Keratinocyte (primary cell): ENCODE measurements at regions not wholly inside any gene's neighbourhood (a gene's known extent, or its start where the extent isn't known, plus 50 kb on each side); places are given as distances from the start of the nearest gene placed in this dataset.

Source experiments
- DNase-seq: peaks from one replicate; pipeline ENCODE4 v3.0.0-alpha.2; 2011; ENCODE audit warnings: low read depth, missing footprints, low spot score
- FAIRE-seq: peaks from 2 replicates; lab custom pipeline; 2011; peaks lifted over from hg19 to GRCh38; lab: Jason Lieb, UNC
- H2AFZ ChIP-seq: 2 replicates; pipeline ENCODE4 v1.6.0; 2012; ENCODE audit warnings: low read length, control low read depth, inconsistent platforms; ENCODE audit not compliant: control insufficient read depth
- H3K27ac ChIP-seq: 2 replicates; pipeline ENCODE4 v1.5.1; 2011; ENCODE audit warnings: low read length; ENCODE audit not compliant: control insufficient read depth, insufficient read depth
- H3K27me3 ChIP-seq: 3 replicates; pipeline ENCODE4 v1.6.0; 2011; ENCODE audit warnings: low read length; ENCODE audit not compliant: control insufficient read depth, insufficient read depth; ENCODE audit errors: extremely low read depth
- H3K36me3 ChIP-seq, 2 experiments: 2 replicates in 1 of 2; 3 replicates in 1 of 2; pipeline ENCODE4 v1.5.1; 2011; ENCODE audit warnings: low read length in 2 of 2, mild to moderate bottlenecking in 1 of 2; ENCODE audit not compliant: control insufficient read depth in 2 of 2, insufficient read depth in 2 of 2; ENCODE audit errors: extremely low read depth in 1 of 2
- H3K4me1 ChIP-seq: 3 replicates; pipeline ENCODE4 v1.5.1; 2011; ENCODE audit warnings: low read length; ENCODE audit not compliant: control insufficient read depth, insufficient read depth; ENCODE audit errors: extremely low read depth
- H3K4me2 ChIP-seq: 3 replicates; pipeline ENCODE4 v1.6.0; 2011; ENCODE audit warnings: low read depth, low read length; ENCODE audit not compliant: control insufficient read depth, insufficient read depth; ENCODE audit errors: extremely low read depth
- H3K4me3 ChIP-seq, 3 experiments: fragments of 200-600 bp in 1 of 3; sonication (generic) in 1 of 3; 2 replicates in 2 of 3; 3 replicates in 1 of 3; pipeline ENCODE4 v1.5.1; 2011 to 2016; ENCODE audit warnings: low read length in 3 of 3, mild to moderate bottlenecking in 3 of 3, control low read depth in 2 of 3, inconsistent platforms in 1 of 3, low read depth in 1 of 3, mixed read lengths in 1 of 3, mixed run types in 1 of 3, moderate library complexity in 1 of 3; ENCODE audit not compliant: control insufficient read depth in 2 of 3, insufficient read depth in 2 of 3; ENCODE audit errors: extremely low read depth in 1 of 3
- H3K79me2 ChIP-seq: 2 replicates; pipeline ENCODE4 v1.6.0; 2012; ENCODE audit warnings: low read length; ENCODE audit not compliant: control insufficient read depth, insufficient read depth
- H3K9ac ChIP-seq: 3 replicates; pipeline ENCODE4 v1.6.0; 2011; ENCODE audit warnings: low read length; ENCODE audit not compliant: control insufficient read depth, insufficient read depth; ENCODE audit errors: extremely low read depth
- H3K9me1 ChIP-seq: 3 replicates; pipeline ENCODE4 v1.6.0; 2011; ENCODE audit warnings: low read length; ENCODE audit not compliant: control insufficient read depth, insufficient read depth; ENCODE audit errors: extremely low read depth
- H3K9me3 ChIP-seq: 2 replicates; pipeline ENCODE4 v1.5.1; 2012; ENCODE audit warnings: low read depth, low read length; ENCODE audit not compliant: control insufficient read depth
- H4K20me1 ChIP-seq: 3 replicates; pipeline ENCODE4 v1.6.0; 2011; ENCODE audit warnings: low read length; ENCODE audit not compliant: control insufficient read depth, insufficient read depth; ENCODE audit errors: extremely low read depth
- EZH2 ChIP-seq: IDR thresholded peaks from one replicate; pipeline ENCODE4 v1.6.1; 2012; ENCODE audit warnings: inconsistent platforms, mild to moderate bottlenecking, low read length, moderate library complexity
- dilution Hi-C: fragments of 300-500 bp; cut with MboI; formaldehyde crosslinking; loops from one replicate; pipeline ENCODE4 v1.7.0; 2020; ENCODE audit warnings: low sequenced_read_pairs; ENCODE audit not compliant: extremely low pct_ligation_motif_present
- TF ChIP-seq, protein P1 (sequence below), 3 experiments: IDR thresholded peaks in 1 of 3; conservative IDR thresholded peaks in 1 of 3; optimal IDR thresholded peaks in 1 of 3; 2 replicates in 2 of 3; 3 replicates in 1 of 3; pipeline versions ENCODE3 to v1.5.1; 2011; ENCODE audit warnings: low read length in 3 of 3, mild to moderate bottlenecking in 3 of 3, moderate library complexity in 2 of 3, control low read depth in 1 of 3, inconsistent platforms in 1 of 3; ENCODE audit not compliant: insufficient read depth in 2 of 3; ENCODE audit errors: extremely low read depth in 1 of 3

DNA sequence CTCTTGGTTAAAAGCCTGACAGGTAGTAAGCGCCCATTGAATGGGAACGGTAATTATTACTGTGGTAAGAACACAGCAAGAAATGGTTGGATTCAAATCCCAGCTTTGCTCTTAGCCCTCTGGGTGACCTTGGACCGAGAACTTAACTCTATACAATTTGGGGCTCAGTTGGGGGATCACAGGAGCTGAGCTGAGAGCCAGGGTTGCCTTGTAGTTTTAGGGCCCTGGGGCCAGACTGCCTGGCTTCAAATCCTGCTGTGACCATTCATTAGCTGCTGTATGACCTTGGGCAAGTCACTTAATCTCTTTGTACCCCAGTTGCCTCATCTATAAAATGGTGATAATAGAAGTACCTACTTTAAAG is 87.4 kb upstream of the SH3PXD2B start:
- dilution Hi-C loops, result no loop called here
- no peaks in the 10 kb centered on the region for H4K20me1 ChIP-seq
- H3K4me2 ChIP-seq, result no peak overlapping the region
- peaks cover 11% of the 10 kb centered on the region for H3K27me3 ChIP-seq
- H3K9me3 ChIP-seq, result no peaks in the 10 kb centered on the region
- H3K4me3 ChIP-seq, result no peak overlapping the region
- no peaks in the 10 kb centered on the region for H3K36me3 ChIP-seq
- H3K9ac ChIP-seq, result no peak overlapping the region
- TF ChIP-seq, protein P1, sequence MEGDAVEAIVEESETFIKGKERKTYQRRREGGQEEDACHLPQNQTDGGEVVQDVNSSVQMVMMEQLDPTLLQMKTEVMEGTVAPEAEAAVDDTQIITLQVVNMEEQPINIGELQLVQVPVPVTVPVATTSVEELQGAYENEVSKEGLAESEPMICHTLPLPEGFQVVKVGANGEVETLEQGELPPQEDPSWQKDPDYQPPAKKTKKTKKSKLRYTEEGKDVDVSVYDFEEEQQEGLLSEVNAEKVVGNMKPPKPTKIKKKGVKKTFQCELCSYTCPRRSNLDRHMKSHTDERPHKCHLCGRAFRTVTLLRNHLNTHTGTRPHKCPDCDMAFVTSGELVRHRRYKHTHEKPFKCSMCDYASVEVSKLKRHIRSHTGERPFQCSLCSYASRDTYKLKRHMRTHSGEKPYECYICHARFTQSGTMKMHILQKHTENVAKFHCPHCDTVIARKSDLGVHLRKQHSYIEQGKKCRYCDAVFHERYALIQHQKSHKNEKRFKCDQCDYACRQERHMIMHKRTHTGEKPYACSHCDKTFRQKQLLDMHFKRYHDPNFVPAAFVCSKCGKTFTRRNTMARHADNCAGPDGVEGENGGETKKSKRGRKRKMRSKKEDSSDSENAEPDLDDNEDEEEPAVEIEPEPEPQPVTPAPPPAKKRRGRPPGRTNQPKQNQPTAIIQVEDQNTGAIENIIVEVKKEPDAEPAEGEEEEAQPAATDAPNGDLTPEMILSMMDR (optimal IDR thresholded peaks at IDR 0.05 in 1 of 3, IDR thresholded peaks at IDR 0.05 in 1 of 3, conservative IDR thresholded peaks at IDR 0.05 in 1 of 3; ENCODE audit: extremely low read depth in 1 of 3, insufficient read depth in 2 of 3, low read length in 3 of 3), result no peak
- no peak for TF ChIP-seq EZH2
- DNase-seq, result no peak
- no peaks in the 10 kb centered on the region for H3K4me1 ChIP-seq
- H3K79me2 ChIP-seq, result no peaks in the 10 kb centered on the region
- no peak for FAIRE-seq
- no peak overlapping the region for H3K27ac ChIP-seq
- H3K9me1 ChIP-seq, result no peaks in the 10 kb centered on the region
- no peak overlapping the region for H2AFZ ChIP-seq

DNA sequence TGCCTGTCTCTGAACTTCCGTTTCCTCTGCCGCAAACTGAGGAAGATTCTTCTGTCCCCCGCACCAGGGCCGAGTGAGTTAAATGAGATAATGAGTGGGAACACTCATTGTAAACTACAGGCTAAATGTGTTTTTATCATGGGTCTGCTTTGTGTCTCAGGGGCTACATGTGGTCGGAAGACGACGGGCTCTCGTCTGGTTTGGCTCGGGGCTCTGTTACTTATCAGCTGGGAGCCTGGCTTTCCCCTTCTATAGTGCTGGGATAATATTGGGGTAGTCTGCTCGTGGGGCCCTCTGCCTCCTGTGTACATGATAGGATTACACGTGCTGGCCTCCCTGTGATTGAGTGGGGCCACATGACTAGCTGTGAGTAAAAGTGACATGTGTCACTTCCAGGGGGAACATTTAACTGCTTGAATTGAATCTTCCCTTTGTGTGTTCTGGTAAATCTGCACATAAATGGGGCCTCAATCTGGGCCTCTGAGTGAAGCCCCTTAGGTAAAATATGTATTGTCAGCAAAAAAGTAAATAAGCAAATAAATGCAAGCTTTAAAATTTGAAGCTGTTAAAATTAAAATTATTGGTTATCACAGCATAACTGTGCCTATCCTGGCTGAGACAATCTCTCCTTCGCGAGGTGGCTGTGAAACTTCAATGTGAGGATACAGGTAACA is 86.9 kb upstream of the SH3PXD2B start:
- H3K9ac ChIP-seq, result no peak overlapping the region
- H3K9me3 ChIP-seq, result no peaks in the 10 kb centered on the region
- peaks cover 7% of the 10 kb centered on the region for H3K27me3 ChIP-seq
- DNase-seq (no peak), FAIRE-seq (no peak)
- no peaks in the 10 kb centered on the region for H3K36me3 ChIP-seq
- no peak overlapping the region for H3K27ac ChIP-seq
- no peaks in the 10 kb centered on the region for H3K9me1 ChIP-seq
- dilution Hi-C loops, result no loop called here
- H3K4me1 ChIP-seq, result no peaks in the 10 kb centered on the region
- TF ChIP-seq EZH2, result no peak
- TF ChIP-seq, protein P1 (optimal IDR thresholded peaks at IDR 0.05 in 1 of 3, IDR thresholded peaks at IDR 0.05 in 1 of 3, conservative IDR thresholded peaks at IDR 0.05 in 1 of 3; ENCODE audit: extremely low read depth in 1 of 3, insufficient read depth in 2 of 3, low read length in 3 of 3), result no peak
- H4K20me1 ChIP-seq, result no peaks in the 10 kb centered on the region
- H3K4me2 ChIP-seq, result no peak overlapping the region
- H2AFZ ChIP-seq, result no peak overlapping the region
- H3K79me2 ChIP-seq, result no peaks in the 10 kb centered on the region
- no peak overlapping the region for H3K4me3 ChIP-seq
